Kidney (tissue), 13 donors: ENCODE measurements at regions not wholly inside any gene's neighbourhood (a gene's known extent, or its start where the extent isn't known, plus 50 kb on each side); places are given as distances from the start of the nearest gene placed in this dataset.

Experiments
- DNase-seq, 5 donors: peaks; one replicate each; pipeline ENCODE4 v3.0.0-alpha.2; 2013 to 2020
- FAIRE-seq: peaks from 2 replicates; lab custom pipeline; 2012; peaks lifted over from hg19 to GRCh38; lab: Jason Lieb, UNC
- H3K27ac ChIP-seq, 2 donors: one replicate each; pipeline ENCODE4 v1.7.0; 2013; ENCODE audit warnings: low read depth in 2 of 2, low read length in 2 of 2, inconsistent platforms in 1 of 2
- H3K27me3 ChIP-seq: one replicate; pipeline ENCODE4 v1.7.1; 2013; ENCODE audit warnings: low read length, inconsistent platforms; ENCODE audit not compliant: control insufficient read depth, insufficient read depth
- H3K36me3 ChIP-seq, 3 donors: one replicate each; pipeline versions ENCODE4 v1.7.0 to v1.7.1; 2013; ENCODE audit warnings: low read length in 3 of 3, control low read depth in 1 of 3, inconsistent platforms in 1 of 3; ENCODE audit not compliant: insufficient read depth in 3 of 3, control insufficient read depth in 2 of 3
- H3K4me1 ChIP-seq, 3 donors: one replicate each; pipeline versions ENCODE4 v1.7.0 to v1.7.1; 2013; ENCODE audit warnings: low read length in 3 of 3, inconsistent platforms in 1 of 3, low read depth in 1 of 3; ENCODE audit not compliant: control insufficient read depth in 2 of 3, insufficient read depth in 2 of 3
- H3K4me3 ChIP-seq, 3 donors: one replicate each; pipeline versions ENCODE4 v1.7.0 to v1.8.1; 2013; ENCODE audit warnings: low read length in 3 of 3, control low read depth in 1 of 3, inconsistent platforms in 1 of 3
- H3K9ac ChIP-seq, 3 donors: one replicate each; pipeline versions ENCODE4 v1.7.0 to v1.7.1; 2013; ENCODE audit warnings: low read length in 3 of 3, control low read depth in 1 of 3, inconsistent platforms in 1 of 3
- H3K9me3 ChIP-seq, 3 donors: one replicate each; pipeline versions ENCODE4 v1.7.0 to v1.7.1; 2013; ENCODE audit warnings: low read length in 3 of 3, control low read depth in 1 of 3, inconsistent platforms in 1 of 3; ENCODE audit not compliant: control insufficient read depth in 2 of 3, insufficient read depth in 1 of 3
- intact Hi-C: fragments of 100-400 bp; cut with DNase I; formaldehyde crosslinking; loops from one replicate; pipeline ENCODE4 v1.11.1; 2022
- TF ChIP-seq, protein P1 (sequence below): IDR thresholded peaks from 3 replicates; pipeline ENCODE4 v1.5.1; 2012; ENCODE audit warnings: mild to moderate bottlenecking, moderate library complexity, borderline replicate concordance; ENCODE audit not compliant: insufficient read depth; ENCODE audit errors: extremely low read depth
- donor health status: control.
- donor health status: control.
- donor health status: control.
- donor health status: control.
- donor health status: control.
- donor health status: DM: yes; HTN: yes; CAD: no.
- donor health status: Normal renal cell carcinoma (clear cell type).

DNA sequence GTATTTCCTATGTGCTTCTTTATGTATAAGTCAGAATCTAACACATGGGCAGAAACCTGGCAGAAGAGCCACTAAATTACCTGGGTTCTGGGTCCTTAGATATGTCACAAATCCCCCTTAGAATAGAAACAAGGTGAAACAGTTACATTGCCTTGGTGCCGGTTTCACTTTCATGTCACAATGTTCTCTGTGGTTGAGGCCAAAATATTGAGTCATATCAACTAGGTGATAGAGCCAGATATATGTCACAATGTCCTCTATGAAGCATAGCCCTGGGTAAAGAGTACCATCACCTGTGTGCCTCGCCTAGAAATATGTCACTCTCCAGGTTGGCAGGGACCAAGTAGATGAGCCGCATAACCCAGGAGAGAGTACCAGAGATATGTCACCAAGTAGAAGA is 899.8 kb upstream of the TSPY4 start:
- intact Hi-C loops: no loop called here
- Histone ChIP-seq H3K9ac (no peak overlapping the region), H3K36me3 (no peaks in the 10 kb centered on the region), H3K4me3 (no peak overlapping the region), H3K27ac (no peak overlapping the region), H3K9me3 (no peaks in the 10 kb centered on the region), H3K4me1 (no peaks in the 10 kb centered on the region), H3K27me3 (no peaks in the 10 kb centered on the region)
- no peak for DNase-seq
- TF ChIP-seq, protein P1, sequence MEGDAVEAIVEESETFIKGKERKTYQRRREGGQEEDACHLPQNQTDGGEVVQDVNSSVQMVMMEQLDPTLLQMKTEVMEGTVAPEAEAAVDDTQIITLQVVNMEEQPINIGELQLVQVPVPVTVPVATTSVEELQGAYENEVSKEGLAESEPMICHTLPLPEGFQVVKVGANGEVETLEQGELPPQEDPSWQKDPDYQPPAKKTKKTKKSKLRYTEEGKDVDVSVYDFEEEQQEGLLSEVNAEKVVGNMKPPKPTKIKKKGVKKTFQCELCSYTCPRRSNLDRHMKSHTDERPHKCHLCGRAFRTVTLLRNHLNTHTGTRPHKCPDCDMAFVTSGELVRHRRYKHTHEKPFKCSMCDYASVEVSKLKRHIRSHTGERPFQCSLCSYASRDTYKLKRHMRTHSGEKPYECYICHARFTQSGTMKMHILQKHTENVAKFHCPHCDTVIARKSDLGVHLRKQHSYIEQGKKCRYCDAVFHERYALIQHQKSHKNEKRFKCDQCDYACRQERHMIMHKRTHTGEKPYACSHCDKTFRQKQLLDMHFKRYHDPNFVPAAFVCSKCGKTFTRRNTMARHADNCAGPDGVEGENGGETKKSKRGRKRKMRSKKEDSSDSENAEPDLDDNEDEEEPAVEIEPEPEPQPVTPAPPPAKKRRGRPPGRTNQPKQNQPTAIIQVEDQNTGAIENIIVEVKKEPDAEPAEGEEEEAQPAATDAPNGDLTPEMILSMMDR: no peak
- no peak for FAIRE-seq

DNA sequence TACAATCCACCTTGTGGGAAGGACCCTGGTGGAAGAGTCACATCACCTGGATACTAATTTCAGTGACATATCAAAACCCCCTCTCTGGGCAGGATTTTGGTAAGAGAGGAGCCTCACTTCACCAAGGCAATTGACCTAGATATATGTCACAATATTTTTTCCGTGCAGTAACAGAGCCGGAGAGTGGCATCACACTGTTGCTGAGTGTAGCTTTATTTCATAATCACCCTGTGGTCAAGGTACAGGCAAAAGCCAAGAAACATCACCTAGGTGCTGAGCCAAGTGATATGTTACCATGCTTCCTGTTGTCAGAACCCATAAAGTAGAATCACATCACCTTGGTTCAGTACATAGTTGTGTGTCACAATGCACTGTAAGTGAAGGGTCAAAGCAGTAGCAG is 895.2 kb upstream of the TSPY4 start:
- FAIRE-seq: no peak

DNA sequence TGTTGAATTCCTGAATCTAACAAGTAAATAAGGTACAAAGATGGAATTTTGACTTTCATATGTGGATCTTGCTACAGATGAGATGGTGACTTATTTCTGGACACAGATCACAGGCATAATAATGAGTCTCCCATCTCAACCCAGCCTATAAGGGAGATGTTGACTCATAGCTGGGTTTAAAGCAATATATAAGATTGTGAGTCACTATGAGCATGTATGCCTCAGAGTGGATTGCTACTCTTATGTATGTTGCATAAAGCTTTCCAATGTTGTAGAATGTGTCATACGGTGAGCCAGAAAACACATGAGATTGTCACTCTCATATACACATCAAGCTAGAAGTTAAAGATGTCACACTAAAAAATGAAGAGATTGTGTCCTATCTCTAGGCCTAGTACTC is 884.3 kb upstream of the TSPY4 start:
- Histone ChIP-seq H3K36me3 (no peaks in the 10 kb centered on the region), H3K27me3 (no peaks in the 10 kb centered on the region), H3K4me1 (no peaks in the 10 kb centered on the region), H3K9ac (no peak overlapping the region), H3K4me3 (no peak overlapping the region), H3K27ac (no peak overlapping the region), H3K9me3 (no peaks in the 10 kb centered on the region)
- FAIRE-seq (no peak), DNase-seq (no peak)
- TF ChIP-seq, protein P1: no peak
- intact Hi-C loops: no loop called here

More for the DNA sequence above, 895.2 kb upstream of the TSPY4 start:
- no peaks in the 10 kb centered on the region for H3K4me1 ChIP-seq
- TF ChIP-seq, protein P1: no peak
- no peak overlapping the region for H3K9ac ChIP-seq
- H3K4me3 ChIP-seq: no peak overlapping the region
- no peaks in the 10 kb centered on the region for H3K27me3 ChIP-seq
- no peak overlapping the region for H3K27ac ChIP-seq
- intact Hi-C loops: no loop called here
- H3K36me3 ChIP-seq: no peaks in the 10 kb centered on the region
- DNase-seq: no peak
- H3K9me3 ChIP-seq: no peaks in the 10 kb centered on the region

DNA sequence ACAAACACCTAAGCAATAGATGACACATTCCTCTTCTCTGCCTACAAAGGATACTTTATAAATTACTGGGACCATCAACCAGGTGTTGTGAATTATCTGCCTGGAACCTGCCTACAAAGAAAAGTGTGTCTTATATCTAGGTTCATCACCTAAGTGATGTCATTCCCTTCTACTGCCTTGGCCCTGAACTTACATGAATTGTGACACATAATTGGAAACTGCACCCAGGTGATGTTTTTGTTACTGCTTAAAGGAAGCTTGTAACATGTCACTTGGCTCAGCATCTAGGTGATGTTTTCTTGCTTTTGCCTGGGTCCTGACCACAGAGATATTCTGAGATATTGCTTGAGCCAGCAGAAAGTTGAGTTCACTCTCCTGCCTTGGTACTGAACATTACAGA is 870.5 kb upstream of the TSPY4 start:
- H3K9me3 ChIP-seq: no peaks in the 10 kb centered on the region
- DNase-seq (no peak), FAIRE-seq (no peak)
- no peak overlapping the region for H3K27ac ChIP-seq
- TF ChIP-seq, protein P1: no peak
- no peaks in the 10 kb centered on the region for H3K36me3 ChIP-seq
- H3K9ac ChIP-seq: no peak overlapping the region
- no peaks in the 10 kb centered on the region for H3K4me1 ChIP-seq
- H3K27me3 ChIP-seq: no peaks in the 10 kb centered on the region
- intact Hi-C loops: no loop called here
- no peak overlapping the region for H3K4me3 ChIP-seq
